Left lung (tissue), 4 donors: ENCODE measurements at regions not wholly inside any gene's neighbourhood (a gene's known extent, or its start where the extent isn't known, plus 50 kb on each side); places are given as distances from the start of the nearest gene placed in this dataset.
A peak's percentile ranks its signal among the peaks of the same experiment; 100 is the strongest.

ENCODE experiments used
- ATAC-seq: fragments of 200-7000 bp; cut with Tn5 transposase; one replicate; pipeline ENCODE4 v1.9.1; 2020; ENCODE audit warnings: moderate library complexity
- DNase-seq, 4 donors: peaks; one replicate each; pipeline ENCODE4 v3.0.0-alpha.2; 2013 to 2020
- H3K27ac ChIP-seq, 2 donors: fragments of 200-600 bp; sonication (generic) in 1 of 2; one replicate each; pipeline versions ENCODE4 v1.5.0 to v1.8.0; 2020 to 2021
- H3K27me3 ChIP-seq, 2 donors: fragments of 200-600 bp; sonication (generic) in 1 of 2; one replicate each; pipeline versions ENCODE4 v1.5.0 to v1.8.0; 2020 to 2021
- H3K36me3 ChIP-seq, 2 donors: fragments of 200-600 bp; sonication (generic) in 1 of 2; one replicate each; pipeline versions ENCODE4 v1.5.0 to v1.8.0; 2020 to 2021
- H3K4me1 ChIP-seq, 2 donors: fragments of 200-600 bp; one replicate each; pipeline ENCODE4 v1.8.0; 2021
- H3K4me3 ChIP-seq, 2 donors: fragments of 200-600 bp; sonication (generic) in 1 of 2; one replicate each; pipeline versions ENCODE4 v1.5.0 to v1.8.0; 2020 to 2021; ENCODE audit warnings: mild to moderate bottlenecking in 1 of 2
- H3K9me3 ChIP-seq, 2 donors: fragments of 200-600 bp; sonication (generic) in 1 of 2; one replicate each; pipeline versions ENCODE4 v1.5.0 to v1.8.0; 2020 to 2021
- CTCF ChIP-seq, 2 donors: fragments of 200-600 bp; sonication (generic) in 1 of 2; IDR thresholded peaks; one replicate each; pipeline versions ENCODE4 v1.5.0 to v1.8.0; 2021; ENCODE audit warnings: antibody characterized with exemption in 2 of 2
- intact Hi-C, 2 donors: fragments of 100-400 bp; cut with DNase I; formaldehyde crosslinking; loops; one replicate each; pipeline versions ENCODE4 v1.11.2 to v1.14.2; 2022
- donor health status: DM: no; HTN: yes; CAD: no.
- donor health status: DM: no; HTN: no; CAD: no.

- Histone ChIP-seq H3K4me1 (no peaks in the 10 kb centered on the region), H3K9me3 (no peaks in the 10 kb centered on the region), H3K36me3 (no peaks in the 10 kb centered on the region), H3K27me3 (no peaks in the 10 kb centered on the region), H3K27ac (no peak overlapping the region), H3K4me3 (no peak overlapping the region)
- no peak for TF ChIP-seq CTCF (IDR thresholded peaks at IDR 0.05)
- ATAC-seq = peak; percentile 88
- DNase-seq = peak in 2 of 4 donors; percentile 26 to 82
- intact Hi-C loops = no loop called here
Observed at GRCh38 chr18:39647627-39648534, 2082.3 kb upstream of the CELF4 start.

- no peaks in the 10 kb centered on the region for H3K36me3 ChIP-seq
- no peak for TF ChIP-seq CTCF (IDR thresholded peaks at IDR 0.05)
- ATAC-seq (no peak), DNase-seq (no peak)
- intact Hi-C loops = no loop called here
- H3K4me1 ChIP-seq = no peaks in the 10 kb centered on the region
- no peak overlapping the region for H3K4me3 ChIP-seq
- H3K27me3 ChIP-seq = no peaks in the 10 kb centered on the region
- H3K9me3 ChIP-seq = no peaks in the 10 kb centered on the region
- H3K27ac ChIP-seq = no peak overlapping the region
Observed at GRCh38 chr18:39638224-39638623, 2072.6 kb upstream of the CELF4 start.

- H3K36me3 ChIP-seq = no peaks in the 10 kb centered on the region
- no peak for ATAC-seq
- no peak overlapping the region for H3K27ac ChIP-seq
- no peak for TF ChIP-seq CTCF (IDR thresholded peaks at IDR 0.05)
- H3K4me1 ChIP-seq = no peaks in the 10 kb centered on the region
- no peak overlapping the region for H3K4me3 ChIP-seq
- H3K27me3 ChIP-seq = no peaks in the 10 kb centered on the region
- no peak for DNase-seq
- intact Hi-C loops = no loop called here
- no peaks in the 10 kb centered on the region for H3K9me3 ChIP-seq
Observed at GRCh38 chr18:39636931-39637330, 2071.3 kb upstream of the CELF4 start.

GRCh38 chr18:39635966-39636365 is 2070.4 kb upstream of the CELF4 start:
- intact Hi-C loops = no loop called here
- no peaks in the 10 kb centered on the region for H3K4me1 ChIP-seq

More at GRCh38 chr18:39635966-39636365, 2070.4 kb upstream of the CELF4 start:
- no peak for DNase-seq
- H3K27me3 ChIP-seq = no peaks in the 10 kb centered on the region
- H3K27ac ChIP-seq = no peak overlapping the region
- no peak for TF ChIP-seq CTCF (IDR thresholded peaks at IDR 0.05)
- H3K9me3 ChIP-seq = no peaks in the 10 kb centered on the region
- no peak overlapping the region for H3K4me3 ChIP-seq
- no peaks in the 10 kb centered on the region for H3K36me3 ChIP-seq
- no peak for ATAC-seq
